ENCODE measurements at regions not wholly inside any gene's neighbourhood (a gene's known extent, or its start where the extent isn't known, plus 50 kb on each side); places are given as distances from the start of the nearest gene placed in this dataset.

DNA sequence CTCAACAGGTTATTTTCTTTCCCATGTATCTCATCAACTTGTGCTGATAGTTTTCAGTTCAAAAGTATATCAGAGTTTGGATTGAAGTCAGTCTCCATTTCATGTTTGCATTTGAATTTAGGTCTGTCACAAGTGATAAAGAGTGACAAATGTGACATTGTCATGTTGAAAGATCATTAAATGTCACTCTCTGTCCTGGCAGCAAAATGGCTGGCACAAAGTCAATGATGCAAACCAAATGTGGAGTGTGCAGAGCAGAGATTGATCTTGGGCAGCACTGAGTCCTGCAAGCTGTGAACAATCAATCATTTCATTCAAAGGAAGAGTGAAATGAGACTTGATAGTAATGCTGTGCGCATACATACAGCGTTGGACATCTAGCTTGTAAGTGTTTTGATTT is 421.8 kb upstream of the CDH7 start:
- no peak for TF ChIP-seq CTCF (IDR thresholded peaks at IDR 0.05; ENCODE audit: unreplicated experiment)
- DNase-seq (ENCODE audit: low spot score), result no peak
- no peaks in the 10 kb centered on the region for H3K27me3 Mint-ChIP-seq (ENCODE audit: unreplicated experiment)
- no peaks in the 10 kb centered on the region for H3K9me3 Mint-ChIP-seq (ENCODE audit: unreplicated experiment)
- no peak overlapping the region for H3K27ac Mint-ChIP-seq (ENCODE audit: unreplicated experiment)
- no peaks in the 10 kb centered on the region for H3K36me3 Mint-ChIP-seq (ENCODE audit: low read depth, unreplicated experiment)
- no peaks in the 10 kb centered on the region for H3K4me1 Mint-ChIP-seq (ENCODE audit: unreplicated experiment)
- H3K4me3 Mint-ChIP-seq (ENCODE audit: unreplicated experiment), result no peak overlapping the region

DNA sequence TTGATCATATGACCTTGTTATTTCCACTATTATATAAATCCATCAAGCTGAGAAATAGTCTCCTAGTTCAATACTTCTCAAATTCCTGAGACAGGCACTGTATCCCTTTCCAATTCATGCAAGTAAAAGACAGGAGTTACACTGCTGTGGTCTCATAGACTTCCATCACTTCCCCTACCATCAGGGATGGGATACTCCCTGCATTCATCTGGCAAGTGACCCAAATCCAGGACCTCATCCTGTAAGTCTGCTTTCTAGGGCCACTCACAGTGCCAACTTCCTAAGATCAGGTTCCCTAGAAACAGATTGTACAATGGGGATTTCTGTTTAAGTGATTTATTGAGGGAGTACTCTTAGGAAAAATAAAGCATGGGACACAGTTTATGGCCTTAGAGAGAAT is 424.0 kb upstream of the CDH7 start:
- H3K36me3 Mint-ChIP-seq (ENCODE audit: low read depth, unreplicated experiment), result no peaks in the 10 kb centered on the region
- H3K27ac Mint-ChIP-seq (ENCODE audit: unreplicated experiment), result no peak overlapping the region
- no peaks in the 10 kb centered on the region for H3K27me3 Mint-ChIP-seq (ENCODE audit: unreplicated experiment)
- DNase-seq (ENCODE audit: low spot score), result no peak
- no peak overlapping the region for H3K4me3 Mint-ChIP-seq (ENCODE audit: unreplicated experiment)
- H3K4me1 Mint-ChIP-seq (ENCODE audit: unreplicated experiment), result no peaks in the 10 kb centered on the region
- H3K9me3 Mint-ChIP-seq (ENCODE audit: unreplicated experiment), result no peaks in the 10 kb centered on the region
- TF ChIP-seq CTCF (IDR thresholded peaks at IDR 0.05; ENCODE audit: unreplicated experiment), result no peak

GRCh38 chr18:65322895-65323294 is 427.9 kb upstream of the CDH7 start:
- DNase-seq (ENCODE audit: low spot score), result no peak
- no peak overlapping the region for H3K27ac Mint-ChIP-seq (ENCODE audit: unreplicated experiment)
- H3K36me3 Mint-ChIP-seq (ENCODE audit: low read depth, unreplicated experiment), result no peaks in the 10 kb centered on the region
- no peak for TF ChIP-seq CTCF (IDR thresholded peaks at IDR 0.05; ENCODE audit: unreplicated experiment)
- no peaks in the 10 kb centered on the region for H3K27me3 Mint-ChIP-seq (ENCODE audit: unreplicated experiment)
- H3K4me1 Mint-ChIP-seq (ENCODE audit: unreplicated experiment), result no peaks in the 10 kb centered on the region
- no peak overlapping the region for H3K4me3 Mint-ChIP-seq (ENCODE audit: unreplicated experiment)
- no peaks in the 10 kb centered on the region for H3K9me3 Mint-ChIP-seq (ENCODE audit: unreplicated experiment)

DNA sequence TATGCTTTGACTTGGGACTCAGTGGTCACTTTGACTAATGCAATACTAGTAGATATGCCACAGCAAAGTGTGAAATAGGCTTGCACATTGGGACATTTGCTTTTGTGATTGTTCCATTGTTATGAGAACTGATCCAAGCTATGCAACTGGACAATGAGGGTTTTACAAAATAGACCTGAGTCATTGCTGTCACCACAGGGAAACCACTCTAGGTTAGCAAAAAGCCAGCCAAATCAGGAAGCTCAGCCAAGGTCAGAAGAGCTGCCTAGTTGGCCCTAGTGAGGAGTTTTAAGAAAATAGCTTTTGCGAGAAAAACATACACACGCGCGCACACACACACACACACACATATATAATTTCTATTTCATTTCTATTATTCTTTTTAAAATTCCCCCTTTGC is 452.4 kb upstream of the CDH7 start:
- no peak for TF ChIP-seq CTCF (IDR thresholded peaks at IDR 0.05; ENCODE audit: unreplicated experiment)
- no peaks in the 10 kb centered on the region for H3K9me3 Mint-ChIP-seq (ENCODE audit: unreplicated experiment)
- DNase-seq (ENCODE audit: low spot score), result no peak
- no peaks in the 10 kb centered on the region for H3K36me3 Mint-ChIP-seq (ENCODE audit: low read depth, unreplicated experiment)
- H3K4me3 Mint-ChIP-seq (ENCODE audit: unreplicated experiment), result no peak overlapping the region
- H3K27ac Mint-ChIP-seq (ENCODE audit: unreplicated experiment), result no peak overlapping the region
- no peaks in the 10 kb centered on the region for H3K27me3 Mint-ChIP-seq (ENCODE audit: unreplicated experiment)
- no peaks in the 10 kb centered on the region for H3K4me1 Mint-ChIP-seq (ENCODE audit: unreplicated experiment)

- no peaks in the 10 kb centered on the region for H3K27me3 Mint-ChIP-seq (ENCODE audit: unreplicated experiment)
- TF ChIP-seq CTCF (IDR thresholded peaks at IDR 0.05; ENCODE audit: unreplicated experiment), result no peak
- H3K36me3 Mint-ChIP-seq (ENCODE audit: low read depth, unreplicated experiment), result no peaks in the 10 kb centered on the region
- H3K4me1 Mint-ChIP-seq (ENCODE audit: unreplicated experiment), result no peaks in the 10 kb centered on the region
- no peaks in the 10 kb centered on the region for H3K9me3 Mint-ChIP-seq (ENCODE audit: unreplicated experiment)
- H3K4me3 Mint-ChIP-seq (ENCODE audit: unreplicated experiment), result no peak overlapping the region
- no peak overlapping the region for H3K27ac Mint-ChIP-seq (ENCODE audit: unreplicated experiment)
- DNase-seq (ENCODE audit: low spot score), result no peak
Measured at GRCh38 chr18:65288908-65289307, 461.9 kb upstream of the CDH7 start.

Data from endothelial cell (in vitro differentiated cells).